AG04450 (cell line): ENCODE measurements at regions not wholly inside any gene's neighbourhood (a gene's known extent, or its start where the extent isn't known, plus 50 kb on each side); places are given as distances from the start of the nearest gene placed in this dataset.
A peak's percentile ranks its signal among the peaks of the same experiment; 100 is the strongest.

Experiments used
- CTCF ChIA-PET: fragments of 300-600, 350-600 bp; formaldehyde crosslinking; extraction: SDS; loops from one replicate; lab custom pipeline; 2022; ENCODE audit warnings: antibody characterized with exemption, inconsistent platforms; lab: Charles Lee
- POLR2A ChIA-PET: fragments of 350-600 bp; formaldehyde crosslinking; extraction: SDS; loops from one replicate; lab custom pipeline; 2021; ENCODE audit warnings: antibody characterized with exemption, inconsistent platforms; lab: Yijun Ruan, JAX
- DNase-seq: peaks from one replicate; pipeline ENCODE4 v3.0.0-alpha.2; 2011; ENCODE audit warnings: low read depth, low spot score
- H3K27ac ChIP-seq: one replicate; pipeline ENCODE4 v1.5.1; 2012; ENCODE audit warnings: low read depth, low read length, control low read depth
- H3K27me3 ChIP-seq: one replicate; pipeline ENCODE4 v1.6.0; 2012; ENCODE audit warnings: low read length; ENCODE audit not compliant: control insufficient read depth, insufficient read depth
- H3K4me3 ChIP-seq: 2 replicates; pipeline ENCODE4 v1.5.1; 2011; ENCODE audit warnings: mild to moderate bottlenecking, low read depth, low read length, control low read depth
- H3K9me3 ChIP-seq: 2 replicates; pipeline ENCODE4 v1.5.1; 2012; ENCODE audit warnings: low read length; ENCODE audit not compliant: control insufficient read depth, insufficient read depth
- CTCF ChIP-seq: IDR thresholded peaks from 2 replicates; pipeline ENCODE4 v1.5.1; 2011; ENCODE audit warnings: low read depth, low read length, control low read depth, inconsistent platforms

GRCh38 chr13:83197316-83197715 lies 685.0 kb downstream of the SLITRK1 start:
- Histone ChIP-seq H3K9me3 (no peaks in the 10 kb centered on the region), H3K4me3 (no peak overlapping the region), H3K27ac (no peak overlapping the region), H3K27me3 (no peaks in the 10 kb centered on the region)
- DNase-seq = no peak
- ChIA-PET CTCF (no interaction called here), POLR2A (no interaction called here)
- no peak for TF ChIP-seq CTCF

- peaks cover 3% of the 10 kb centered on the region for H3K9me3 ChIP-seq
- POLR2A ChIA-PET = no interaction called here
- no peak overlapping the region for H3K27ac ChIP-seq
- TF ChIP-seq CTCF = no peak
- DNase-seq = no peak
- no peak overlapping the region for H3K4me3 ChIP-seq
- no peaks in the 10 kb centered on the region for H3K27me3 ChIP-seq
- CTCF ChIA-PET = no interaction called here
Observed at GRCh38 chr13:83190020-83190419, 692.3 kb downstream of the SLITRK1 start.

- no peak for TF ChIP-seq CTCF
- no peaks in the 10 kb centered on the region for H3K27me3 ChIP-seq
- H3K9me3 ChIP-seq = peaks cover 13% of the 10 kb centered on the region
- ChIA-PET CTCF (no interaction called here), POLR2A (no interaction called here)
- H3K4me3 ChIP-seq = no peak overlapping the region
- DNase-seq = peak; percentile 21
- no peak overlapping the region for H3K27ac ChIP-seq
Observed at GRCh38 chr13:83184819-83185218, 697.5 kb downstream of the SLITRK1 start.

GRCh38 chr13:83184150-83184475 lies 698.2 kb downstream of the SLITRK1 start:
- CTCF ChIA-PET = no interaction called here
- H3K9me3 ChIP-seq = peaks cover 13% of the 10 kb centered on the region
- no peak overlapping the region for H3K27ac ChIP-seq
- H3K4me3 ChIP-seq = no peak overlapping the region
- POLR2A ChIA-PET = no interaction called here
- TF ChIP-seq CTCF = no peak
- DNase-seq = no peak
- H3K27me3 ChIP-seq = no peaks in the 10 kb centered on the region

- Histone ChIP-seq H3K4me3 (no peak overlapping the region), H3K27me3 (no peaks in the 10 kb centered on the region), H3K27ac (no peak overlapping the region), H3K9me3 (peaks cover 13% of the 10 kb centered on the region)
- DNase-seq = no peak
- no peak for TF ChIP-seq CTCF
- ChIA-PET POLR2A (no interaction called here), CTCF (no interaction called here)
Observed at GRCh38 chr13:83183439-83184149, 698.7 kb downstream of the SLITRK1 start.
